Keratinocyte (primary cell): ENCODE measurements at regions not wholly inside any gene's neighbourhood (a gene's known extent, or its start where the extent isn't known, plus 50 kb on each side); places are given as distances from the start of the nearest gene placed in this dataset.

Experiments used
- DNase-seq: peaks from one replicate; pipeline ENCODE4 v3.0.0-alpha.2; 2011; ENCODE audit warnings: low read depth, missing footprints, low spot score
- FAIRE-seq: peaks from 2 replicates; lab custom pipeline; 2011; peaks lifted over from hg19 to GRCh38; lab: Jason Lieb, UNC
- H2AFZ ChIP-seq: 2 replicates; pipeline ENCODE4 v1.6.0; 2012; ENCODE audit warnings: low read length, control low read depth, inconsistent platforms; ENCODE audit not compliant: control insufficient read depth
- H3K27ac ChIP-seq: 2 replicates; pipeline ENCODE4 v1.5.1; 2011; ENCODE audit warnings: low read length; ENCODE audit not compliant: control insufficient read depth, insufficient read depth
- H3K27me3 ChIP-seq: 3 replicates; pipeline ENCODE4 v1.6.0; 2011; ENCODE audit warnings: low read length; ENCODE audit not compliant: control insufficient read depth, insufficient read depth; ENCODE audit errors: extremely low read depth
- H3K36me3 ChIP-seq, 2 experiments: 2 replicates in 1 of 2; 3 replicates in 1 of 2; pipeline ENCODE4 v1.5.1; 2011; ENCODE audit warnings: low read length in 2 of 2, mild to moderate bottlenecking in 1 of 2; ENCODE audit not compliant: control insufficient read depth in 2 of 2, insufficient read depth in 2 of 2; ENCODE audit errors: extremely low read depth in 1 of 2
- H3K4me1 ChIP-seq: 3 replicates; pipeline ENCODE4 v1.5.1; 2011; ENCODE audit warnings: low read length; ENCODE audit not compliant: control insufficient read depth, insufficient read depth; ENCODE audit errors: extremely low read depth
- H3K4me2 ChIP-seq: 3 replicates; pipeline ENCODE4 v1.6.0; 2011; ENCODE audit warnings: low read depth, low read length; ENCODE audit not compliant: control insufficient read depth, insufficient read depth; ENCODE audit errors: extremely low read depth
- H3K4me3 ChIP-seq, 3 experiments: fragments of 200-600 bp in 1 of 3; sonication (generic) in 1 of 3; 2 replicates in 2 of 3; 3 replicates in 1 of 3; pipeline ENCODE4 v1.5.1; 2011 to 2016; ENCODE audit warnings: low read length in 3 of 3, mild to moderate bottlenecking in 3 of 3, control low read depth in 2 of 3, inconsistent platforms in 1 of 3, low read depth in 1 of 3, mixed read lengths in 1 of 3, mixed run types in 1 of 3, moderate library complexity in 1 of 3; ENCODE audit not compliant: control insufficient read depth in 2 of 3, insufficient read depth in 2 of 3; ENCODE audit errors: extremely low read depth in 1 of 3
- H3K79me2 ChIP-seq: 2 replicates; pipeline ENCODE4 v1.6.0; 2012; ENCODE audit warnings: low read length; ENCODE audit not compliant: control insufficient read depth, insufficient read depth
- H3K9ac ChIP-seq: 3 replicates; pipeline ENCODE4 v1.6.0; 2011; ENCODE audit warnings: low read length; ENCODE audit not compliant: control insufficient read depth, insufficient read depth; ENCODE audit errors: extremely low read depth
- H3K9me1 ChIP-seq: 3 replicates; pipeline ENCODE4 v1.6.0; 2011; ENCODE audit warnings: low read length; ENCODE audit not compliant: control insufficient read depth, insufficient read depth; ENCODE audit errors: extremely low read depth
- H3K9me3 ChIP-seq: 2 replicates; pipeline ENCODE4 v1.5.1; 2012; ENCODE audit warnings: low read depth, low read length; ENCODE audit not compliant: control insufficient read depth
- H4K20me1 ChIP-seq: 3 replicates; pipeline ENCODE4 v1.6.0; 2011; ENCODE audit warnings: low read length; ENCODE audit not compliant: control insufficient read depth, insufficient read depth; ENCODE audit errors: extremely low read depth
- CTCF ChIP-seq, 3 experiments: IDR thresholded peaks in 1 of 3; conservative IDR thresholded peaks in 1 of 3; optimal IDR thresholded peaks in 1 of 3; 2 replicates in 2 of 3; 3 replicates in 1 of 3; pipeline versions ENCODE3 to v1.5.1; 2011; ENCODE audit warnings: low read length in 3 of 3, mild to moderate bottlenecking in 3 of 3, moderate library complexity in 2 of 3, control low read depth in 1 of 3, inconsistent platforms in 1 of 3; ENCODE audit not compliant: insufficient read depth in 2 of 3; ENCODE audit errors: extremely low read depth in 1 of 3
- EZH2 ChIP-seq: IDR thresholded peaks from one replicate; pipeline ENCODE4 v1.6.1; 2012; ENCODE audit warnings: inconsistent platforms, mild to moderate bottlenecking, low read length, moderate library complexity
- dilution Hi-C: fragments of 300-500 bp; cut with MboI; formaldehyde crosslinking; loops from one replicate; pipeline ENCODE4 v1.7.0; 2020; ENCODE audit warnings: low sequenced_read_pairs; ENCODE audit not compliant: extremely low pct_ligation_motif_present

DNA sequence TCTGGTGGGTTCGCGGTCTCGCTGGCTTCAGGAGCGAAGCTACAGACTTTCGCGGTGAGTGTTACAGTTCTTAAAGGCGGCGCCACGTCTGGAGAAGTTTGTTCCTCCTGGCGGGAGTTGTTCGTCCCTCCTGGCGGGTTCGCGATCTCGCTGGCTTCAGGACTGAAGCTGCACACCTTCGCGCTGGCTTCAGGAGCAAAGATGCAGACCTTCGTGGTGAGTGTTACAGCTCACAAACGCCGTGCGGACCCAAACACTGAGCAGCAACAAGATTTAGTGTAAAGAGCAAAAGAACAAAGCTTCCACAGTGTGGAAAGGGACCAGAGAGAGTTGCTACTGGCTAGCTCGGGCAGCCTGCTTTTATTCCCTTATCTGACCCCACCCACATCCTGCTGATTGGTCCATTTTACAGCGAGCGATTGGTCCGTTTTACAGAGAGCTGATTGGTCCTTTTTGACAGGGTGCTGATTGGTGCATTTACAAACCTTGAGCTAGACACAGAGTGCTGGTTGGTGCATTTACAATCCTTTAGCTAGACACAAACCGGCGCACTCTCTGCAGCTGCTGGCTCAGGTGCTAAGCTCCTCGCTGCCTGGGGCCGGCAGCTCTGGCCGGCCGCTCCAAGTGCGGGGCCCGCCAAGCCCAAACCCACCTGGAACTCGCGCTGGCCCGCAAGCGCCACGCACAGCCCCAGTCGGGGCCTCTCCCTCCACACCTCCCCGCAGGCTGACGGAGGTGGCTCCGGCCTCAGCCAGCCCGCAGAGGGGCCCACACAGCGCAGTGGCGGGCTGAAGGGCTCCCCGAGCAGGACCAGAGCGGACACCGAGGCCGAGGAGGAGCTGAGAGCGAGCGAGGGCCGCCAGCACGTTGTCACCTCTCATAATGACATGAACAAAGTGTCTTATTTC lies 172.8 kb upstream of the KCTD3 start:
- no peaks in the 10 kb centered on the region for H3K4me1 ChIP-seq

DNA sequence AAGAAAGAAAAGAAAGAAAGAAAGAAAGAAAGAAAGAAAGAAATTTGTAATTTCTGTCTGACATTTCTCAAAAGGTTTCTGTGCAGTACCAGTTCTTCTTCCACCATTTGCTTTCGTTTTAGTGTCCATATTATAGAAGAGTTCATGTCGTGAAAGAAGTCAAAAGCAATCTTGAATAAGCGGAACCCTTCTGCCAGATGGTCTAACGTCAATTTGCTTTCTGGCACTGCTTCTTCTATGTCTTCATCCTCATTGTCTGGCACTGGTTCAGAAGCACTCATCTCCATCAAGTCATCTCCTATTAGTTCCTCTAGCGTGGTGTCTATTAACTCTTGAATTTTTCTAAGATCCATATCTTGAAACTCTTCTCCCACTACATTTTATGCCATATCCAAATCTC lies 170.0 kb upstream of the KCTD3 start:
- no peaks in the 10 kb centered on the region for H3K9me3 ChIP-seq
- no peaks in the 10 kb centered on the region for H3K79me2 ChIP-seq
- no peak overlapping the region for H3K4me2 ChIP-seq
- TF ChIP-seq CTCF (optimal IDR thresholded peaks at IDR 0.05 in 1 of 3, IDR thresholded peaks at IDR 0.05 in 1 of 3, conservative IDR thresholded peaks at IDR 0.05 in 1 of 3; ENCODE audit: extremely low read depth in 1 of 3, insufficient read depth in 2 of 3, low read length in 3 of 3) (no peak), EZH2 (no peak)
- no peak overlapping the region for H3K27ac ChIP-seq
- H3K4me1 ChIP-seq: peaks cover 6% of the 10 kb centered on the region
- DNase-seq (no peak), FAIRE-seq (no peak)
- H4K20me1 ChIP-seq: no peaks in the 10 kb centered on the region
- no peak overlapping the region for H3K4me3 ChIP-seq
- H2AFZ ChIP-seq: no peak overlapping the region
- dilution Hi-C loops: no loop called here
- no peaks in the 10 kb centered on the region for H3K9me1 ChIP-seq
- no peaks in the 10 kb centered on the region for H3K36me3 ChIP-seq
- no peaks in the 10 kb centered on the region for H3K27me3 ChIP-seq
- no peak overlapping the region for H3K9ac ChIP-seq

More for the DNA sequence above, 172.8 kb upstream of the KCTD3 start:
- TF ChIP-seq EZH2 (no peak), CTCF (optimal IDR thresholded peaks at IDR 0.05 in 1 of 3, IDR thresholded peaks at IDR 0.05 in 1 of 3, conservative IDR thresholded peaks at IDR 0.05 in 1 of 3; ENCODE audit: extremely low read depth in 1 of 3, insufficient read depth in 2 of 3, low read length in 3 of 3) (no peak)
- Histone ChIP-seq H4K20me1 (no peaks in the 10 kb centered on the region), H3K9ac (no peak overlapping the region), H3K4me2 (no peak overlapping the region), H3K4me3 (no peak overlapping the region), H3K36me3 (no peaks in the 10 kb centered on the region), H2AFZ (no peak overlapping the region), H3K27ac (no peak overlapping the region), H3K79me2 (no peaks in the 10 kb centered on the region), H3K27me3 (no peaks in the 10 kb centered on the region), H3K9me1 (no peaks in the 10 kb centered on the region), H3K9me3 (no peaks in the 10 kb centered on the region)
- no peak for DNase-seq
- dilution Hi-C loops: no loop called here
- no peak for FAIRE-seq
